HEK293 (cell line): ENCODE measurements at regions not wholly inside any gene's neighbourhood (a gene's known extent, or its start where the extent isn't known, plus 50 kb on each side); places are given as distances from the start of the nearest gene placed in this dataset.

Experiments used
- CTCF ChIA-PET: fragments of 350-600 bp; formaldehyde crosslinking; extraction: SDS; loops from one replicate; lab custom pipeline; 2021; ENCODE audit warnings: antibody characterized with exemption; lab: Yijun Ruan, JAX
- POLR2A ChIA-PET: fragments of 300-600 bp; formaldehyde crosslinking; extraction: SDS; loops from one replicate; lab custom pipeline; 2020; ENCODE audit warnings: antibody characterized with exemption, inconsistent platforms; lab: Yijun Ruan, JAX
- H3K27ac ChIP-seq: fragments of 200-500 bp; sonication (Bioruptor generic); 2 replicates; pipeline ENCODE4 v1.5.1; 2014; ENCODE audit warnings: low read depth, low read length, control low read depth, inconsistent platforms; ENCODE audit errors: extremely low read depth
- H3K36me3 ChIP-seq, 2 experiments: fragments of 200-500 bp in 1 of 2; sonication (Bioruptor generic) in 1 of 2; 1 replicate in 1 of 2; 2 replicates in 1 of 2; pipeline ENCODE4 v1.5.1; 2014 to 2017; ENCODE audit warnings: inconsistent platforms in 2 of 2, low read length in 2 of 2; ENCODE audit not compliant: control insufficient read depth in 2 of 2, insufficient read depth in 1 of 2
- H3K4me1 ChIP-seq: fragments of 200-500 bp; sonication (Bioruptor generic); 2 replicates; pipeline ENCODE4 v1.5.1; 2014; ENCODE audit warnings: mild to moderate bottlenecking, low read length, inconsistent platforms; ENCODE audit not compliant: control insufficient read depth, insufficient read depth
- H3K4me3 ChIP-seq: 2 replicates; pipeline ENCODE4 v1.5.1; 2011; ENCODE audit warnings: low read depth, mild to moderate bottlenecking, control low read depth, low read length, moderate library complexity
- H3K9me3 ChIP-seq: fragments of 200-500 bp; sonication (Bioruptor generic); 2 replicates; pipeline ENCODE4 v1.5.1; 2014; ENCODE audit warnings: low read depth, low read length, inconsistent platforms; ENCODE audit not compliant: control insufficient read depth, insufficient read depth
- BCL11A ChIP-seq: fragments of 450-650 bp; formaldehyde crosslinking; IDR thresholded peaks from 2 replicates; pipeline ENCODE4 v1.5.1; 2016; ENCODE audit warnings: low read depth, missing biosample characterization, missing genetic modification characterization
- GLI4 ChIP-seq: fragments of 450-650 bp; formaldehyde crosslinking; IDR thresholded peaks from 2 replicates; pipeline ENCODE4 v1.5.1; 2016; ENCODE audit warnings: missing biosample characterization, missing genetic modification characterization
- PATZ1 ChIP-seq: fragments of 450-650 bp; formaldehyde crosslinking; IDR thresholded peaks from 2 replicates; pipeline ENCODE4 v1.5.1; 2016; ENCODE audit warnings: missing biosample characterization, missing genetic modification characterization
- REPIN1 ChIP-seq: fragments of 450-650 bp; formaldehyde crosslinking; IDR thresholded peaks from 2 replicates; pipeline ENCODE4 v1.5.1; 2017; ENCODE audit warnings: missing biosample characterization, missing genetic modification characterization, low read depth
- WT1 ChIP-seq: fragments of 450-650 bp; formaldehyde crosslinking; IDR thresholded peaks from 2 replicates; pipeline ENCODE4 v1.5.1; 2016; ENCODE audit warnings: missing biosample characterization, missing genetic modification characterization
- ZBTB7A ChIP-seq: fragments of 450-650 bp; formaldehyde crosslinking; IDR thresholded peaks from 2 replicates; pipeline ENCODE4 v1.5.1; 2016; ENCODE audit warnings: low read depth, missing biosample characterization, missing genetic modification characterization
- ZNF132 ChIP-seq: fragments of 450-650 bp; formaldehyde crosslinking; IDR thresholded peaks from 2 replicates; pipeline ENCODE4 v1.5.1; 2017; ENCODE audit warnings: missing biosample characterization, missing genetic modification characterization, borderline replicate concordance
- ZNF184 ChIP-seq: fragments of 450-650 bp; IDR thresholded peaks from 2 replicates; pipeline ENCODE4 v1.5.1; 2018; ENCODE audit warnings: missing biosample characterization, mild to moderate bottlenecking, missing genetic modification characterization
- ZNF211 ChIP-seq: fragments of 450-650 bp; formaldehyde crosslinking; IDR thresholded peaks from 2 replicates; pipeline ENCODE4 v1.5.1; 2016; ENCODE audit warnings: low read depth, missing biosample characterization, missing genetic modification characterization
- ZNF37A ChIP-seq: fragments of 450-650 bp; IDR thresholded peaks from 2 replicates; pipeline ENCODE4 v1.5.1; 2018; ENCODE audit warnings: missing biosample characterization, missing genetic modification characterization
- ZNF518A ChIP-seq: fragments of 450-650 bp; formaldehyde crosslinking; conservative IDR thresholded peaks from 2 replicates; pipeline ENCODE4 v1.5.1; 2016; ENCODE audit warnings: low read depth, missing biosample characterization, missing genetic modification characterization
- ZNF561 ChIP-seq: fragments of 450-650 bp; IDR thresholded peaks from 2 replicates; pipeline ENCODE4 v1.5.1; 2018; ENCODE audit warnings: missing biosample characterization, missing genetic modification characterization, borderline replicate concordance
- ZNF701 ChIP-seq: fragments of 450-650 bp; formaldehyde crosslinking; IDR thresholded peaks from 2 replicates; pipeline ENCODE4 v1.5.1; 2016; ENCODE audit warnings: missing biosample characterization, missing genetic modification characterization
- ZNF704 ChIP-seq: fragments of 450-650 bp; formaldehyde crosslinking; IDR thresholded peaks from 2 replicates; pipeline ENCODE4 v1.5.1; 2016; ENCODE audit warnings: missing biosample characterization, missing genetic modification characterization
- ZNF777 ChIP-seq: fragments of 450-650 bp; formaldehyde crosslinking; IDR thresholded peaks from 2 replicates; pipeline ENCODE4 v1.5.1; 2017; ENCODE audit warnings: missing biosample characterization, missing genetic modification characterization, borderline replicate concordance
- ZNF837 ChIP-seq: fragments of 450-650 bp; formaldehyde crosslinking; IDR thresholded peaks from 2 replicates; pipeline ENCODE4 v1.5.1; 2016; ENCODE audit warnings: missing biosample characterization, missing genetic modification characterization
- TF ChIP-seq, protein P1 (sequence below): fragments of 450-650 bp; formaldehyde crosslinking; IDR thresholded peaks from 2 replicates; pipeline ENCODE4 v1.5.1; 2016; ENCODE audit warnings: missing biosample characterization, missing genetic modification characterization
- TF ChIP-seq, protein P2 (sequence below): fragments of 450-650 bp; formaldehyde crosslinking; IDR thresholded peaks from 2 replicates; pipeline ENCODE4 v1.5.1; 2016; ENCODE audit warnings: missing biosample characterization, missing genetic modification characterization
- TF ChIP-seq, protein P3 (sequence below): fragments of 450-650 bp; IDR thresholded peaks from 2 replicates; pipeline ENCODE4 v1.5.1; 2018; ENCODE audit warnings: missing biosample characterization, mild to moderate bottlenecking, missing genetic modification characterization

DNA sequence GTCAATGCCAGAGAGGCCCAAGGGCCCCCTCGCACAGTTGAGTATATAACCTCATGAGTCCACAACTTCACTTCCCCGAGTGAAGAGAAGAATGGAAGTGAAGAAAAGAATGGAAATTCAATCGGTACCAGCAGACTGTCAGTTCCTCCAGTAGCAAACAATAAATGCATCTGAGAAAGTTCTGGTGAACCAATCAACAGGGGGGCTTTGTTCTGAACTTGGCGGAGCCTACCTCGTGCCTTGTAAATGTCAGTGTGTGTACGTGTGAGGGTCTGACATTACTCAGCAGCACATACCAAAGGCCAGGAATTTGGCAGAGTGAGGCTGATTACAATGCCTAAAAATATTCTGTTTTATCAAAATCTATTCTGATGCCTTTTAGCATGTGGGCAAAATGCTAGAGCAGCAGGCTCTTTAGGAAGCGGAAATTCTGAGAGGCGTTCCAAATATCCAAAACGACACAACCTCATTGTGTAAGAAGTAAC lies 238.5 kb downstream of the LTN1 start:
- no peak overlapping the region for H3K27ac ChIP-seq
- CTCF ChIA-PET, result no interaction called here
- TF ChIP-seq ZNF37A (tag by site-specific recombination) (no peak), ZNF561 (tag by site-specific recombination) (no peak), ZNF518A (tag by site-specific recombination) (no peak), ZNF704 (tag by site-specific recombination) (no peak), WT1 (tag by site-specific recombination) (no peak), BCL11A (tag by site-specific recombination) (no peak), ZNF211 (no peak), ZNF777 (tag by site-specific recombination) (no peak), PATZ1 (tag by site-specific recombination) (no peak), ZNF837 (no peak), ZBTB7A (tag by site-specific recombination) (no peak), REPIN1 (tag by site-specific recombination) (no peak), ZNF132 (tag by site-specific recombination) (no peak), ZNF701 (no peak), ZNF184 (tag by site-specific recombination) (no peak), GLI4 (no peak)
- TF ChIP-seq, protein P1, sequence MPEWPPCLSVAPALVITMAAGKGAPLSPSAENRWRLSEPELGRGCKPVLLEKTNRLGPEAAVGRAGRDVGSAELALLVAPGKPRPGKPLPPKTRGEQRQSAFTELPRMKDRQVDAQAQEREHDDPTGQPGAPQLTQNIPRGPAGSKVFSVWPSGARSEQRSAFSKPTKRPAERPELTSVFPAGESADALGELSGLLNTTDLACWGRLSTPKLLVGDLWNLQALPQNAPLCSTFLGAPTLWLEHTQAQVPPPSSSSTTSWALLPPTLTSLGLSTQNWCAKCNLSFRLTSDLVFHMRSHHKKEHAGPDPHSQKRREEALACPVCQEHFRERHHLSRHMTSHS (tag by site-specific recombination), result no peak
- TF ChIP-seq, protein P2, sequence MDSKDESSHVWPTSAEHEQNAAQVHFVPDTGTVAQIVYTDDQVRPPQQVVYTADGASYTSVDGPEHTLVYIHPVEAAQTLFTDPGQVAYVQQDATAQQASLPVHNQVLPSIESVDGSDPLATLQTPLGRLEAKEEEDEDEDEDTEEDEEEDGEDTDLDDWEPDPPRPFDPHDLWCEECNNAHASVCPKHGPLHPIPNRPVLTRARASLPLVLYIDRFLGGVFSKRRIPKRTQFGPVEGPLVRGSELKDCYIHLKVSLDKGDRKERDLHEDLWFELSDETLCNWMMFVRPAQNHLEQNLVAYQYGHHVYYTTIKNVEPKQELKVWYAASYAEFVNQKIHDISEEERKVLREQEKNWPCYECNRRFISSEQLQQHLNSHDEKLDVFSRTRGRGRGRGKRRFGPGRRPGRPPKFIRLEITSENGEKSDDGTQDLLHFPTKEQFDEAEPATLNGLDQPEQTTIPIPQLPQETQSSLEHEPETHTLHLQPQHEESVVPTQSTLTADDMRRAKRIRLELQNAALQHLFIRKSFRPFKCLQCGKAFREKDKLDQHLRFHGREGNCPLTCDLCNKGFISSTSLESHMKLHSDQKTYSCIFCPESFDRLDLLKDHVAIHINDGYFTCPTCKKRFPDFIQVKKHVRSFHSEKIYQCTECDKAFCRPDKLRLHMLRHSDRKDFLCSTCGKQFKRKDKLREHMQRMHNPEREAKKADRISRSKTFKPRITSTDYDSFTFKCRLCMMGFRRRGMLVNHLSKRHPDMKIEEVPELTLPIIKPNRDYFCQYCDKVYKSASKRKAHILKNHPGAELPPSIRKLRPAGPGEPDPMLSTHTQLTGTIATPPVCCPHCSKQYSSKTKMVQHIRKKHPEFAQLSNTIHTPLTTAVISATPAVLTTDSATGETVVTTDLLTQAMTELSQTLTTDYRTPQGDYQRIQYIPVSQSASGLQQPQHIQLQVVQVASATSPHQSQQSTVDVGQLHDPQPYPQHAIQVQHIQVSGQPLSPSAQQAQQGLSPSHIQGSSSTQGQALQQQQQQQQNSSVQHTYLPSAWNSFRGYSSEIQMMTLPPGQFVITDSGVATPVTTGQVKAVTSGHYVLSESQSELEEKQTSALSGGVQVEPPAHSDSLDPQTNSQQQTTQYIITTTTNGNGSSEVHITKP (tag by site-specific recombination), result no peak
- TF ChIP-seq, protein P3, sequence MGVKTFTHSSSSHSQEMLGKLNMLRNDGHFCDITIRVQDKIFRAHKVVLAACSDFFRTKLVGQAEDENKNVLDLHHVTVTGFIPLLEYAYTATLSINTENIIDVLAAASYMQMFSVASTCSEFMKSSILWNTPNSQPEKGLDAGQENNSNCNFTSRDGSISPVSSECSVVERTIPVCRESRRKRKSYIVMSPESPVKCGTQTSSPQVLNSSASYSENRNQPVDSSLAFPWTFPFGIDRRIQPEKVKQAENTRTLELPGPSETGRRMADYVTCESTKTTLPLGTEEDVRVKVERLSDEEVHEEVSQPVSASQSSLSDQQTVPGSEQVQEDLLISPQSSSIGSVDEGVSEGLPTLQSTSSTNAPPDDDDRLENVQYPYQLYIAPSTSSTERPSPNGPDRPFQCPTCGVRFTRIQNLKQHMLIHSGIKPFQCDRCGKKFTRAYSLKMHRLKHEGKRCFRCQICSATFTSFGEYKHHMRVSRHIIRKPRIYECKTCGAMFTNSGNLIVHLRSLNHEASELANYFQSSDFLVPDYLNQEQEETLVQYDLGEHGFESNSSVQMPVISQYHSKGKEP (tag by site-specific recombination), result no peak
- TF ChIP-seq, all 188 proteins: peak for 0
- Histone ChIP-seq H3K4me3 (no peak overlapping the region), H3K9me3 (no peaks in the 10 kb centered on the region), H3K36me3 (no peaks in the 10 kb centered on the region), H3K4me1 (no peaks in the 10 kb centered on the region)
- POLR2A ChIA-PET, result no interaction called here
